T-helper 1 cell treated with Interleukin-12 subunit alpha and Interleukin-12 subunit beta and Interleukin-4 antibody, amounts not matched to agents 30 ng/mL and 1 ng/mL, for 36 hours (primary cell): ENCODE measurements at regions not wholly inside any gene's neighbourhood (a gene's known extent, or its start where the extent isn't known, plus 50 kb on each side); places are given as distances from the start of the nearest gene placed in this dataset.
"Not testable (repeated sequence)": the region's sequence is repeated elsewhere in the genome, so short reads cannot be mapped to it uniquely, and the experiment has no call there.

Source experiments
- intact Hi-C: fragments of 100-400 bp; cut with micrococcal nuclease; formaldehyde crosslinking; loops from one replicate; pipeline ENCODE4 v1.15.1; 2024

DNA sequence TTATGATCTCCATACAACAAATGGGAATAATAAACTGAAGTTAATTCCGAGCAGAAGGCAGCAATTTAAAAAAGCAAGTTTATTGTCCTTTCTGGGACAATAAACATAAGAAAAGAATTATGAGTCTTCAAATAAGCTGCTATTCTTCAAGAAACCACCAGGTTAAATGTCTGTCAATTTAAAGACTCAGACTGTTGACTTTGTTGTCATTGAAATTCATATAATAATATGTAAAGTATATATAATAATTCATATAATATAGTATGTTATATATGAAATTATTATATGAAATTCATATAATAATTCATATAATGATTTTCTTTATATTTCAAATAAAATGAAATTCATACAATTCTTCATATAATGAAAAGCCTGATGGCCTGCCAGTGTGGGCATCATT lies 497.5 kb upstream of the RGMB start:
- intact Hi-C loops: no loop called here

DNA sequence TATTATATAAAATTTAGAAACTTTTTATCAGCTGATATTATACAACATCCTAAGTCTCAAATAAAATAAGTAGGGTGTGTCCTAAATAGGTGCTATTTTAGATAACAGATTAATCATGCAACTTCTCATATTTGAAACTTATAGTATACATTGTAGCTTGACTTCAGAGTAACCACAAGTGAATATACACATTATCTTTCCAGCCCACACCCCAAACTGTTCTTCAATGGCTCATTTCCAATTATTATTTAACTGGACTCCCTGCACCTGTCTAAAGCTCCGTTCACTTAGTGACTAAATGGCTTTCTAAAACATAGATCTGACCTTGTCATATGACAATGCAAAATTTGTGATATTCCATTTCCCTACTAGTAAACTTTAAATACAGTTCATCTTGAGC lies 490.9 kb upstream of the RGMB start:
- intact Hi-C loops: no loop called here

DNA sequence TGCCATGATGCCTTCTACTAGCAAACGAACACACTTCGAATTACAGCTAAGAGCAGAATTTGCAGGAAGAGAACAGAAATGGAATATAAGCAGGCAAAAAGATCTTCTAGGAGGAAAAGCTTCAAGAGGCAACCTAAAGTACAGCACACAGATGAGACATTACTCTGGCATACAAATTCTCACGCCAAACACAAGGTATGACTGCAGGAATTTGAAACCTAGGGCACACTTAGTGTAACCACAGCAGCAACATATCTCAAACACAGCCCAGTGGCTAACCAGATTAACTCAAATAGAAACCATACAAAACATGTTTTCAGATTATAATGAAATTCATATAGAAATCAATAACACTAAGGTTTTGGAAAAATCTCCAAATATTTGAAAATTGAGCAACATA lies 481.0 kb upstream of the RGMB start:
- intact Hi-C loops: no loop called here

DNA sequence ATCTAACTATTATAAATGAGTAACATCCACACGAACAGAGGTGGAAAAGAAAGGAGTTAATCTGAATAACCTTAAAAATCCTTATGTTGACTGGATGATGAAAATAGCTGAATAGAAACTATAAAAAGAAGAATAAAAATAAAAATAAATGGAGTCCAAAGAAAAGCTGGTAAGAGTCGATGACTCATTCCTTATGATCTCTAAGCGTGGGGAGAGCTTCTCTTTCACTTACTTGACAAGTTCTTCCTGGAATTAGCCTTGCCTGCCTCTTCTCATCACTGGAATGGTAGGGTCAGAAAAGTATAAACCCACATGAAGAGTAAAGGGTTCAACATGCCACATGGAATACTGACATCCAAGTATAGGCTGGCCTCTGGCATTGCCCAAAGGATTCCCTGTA lies 477.0 kb upstream of the RGMB start:
- intact Hi-C loops: no loop called here

GRCh38 chr5:98299435-98299834 lies 474.0 kb upstream of the RGMB start:
- intact Hi-C loops: no loop called here

- intact Hi-C loops: no loop called here
Measured at GRCh38 chr5:98301547-98301946, 471.9 kb upstream of the RGMB start.

DNA sequence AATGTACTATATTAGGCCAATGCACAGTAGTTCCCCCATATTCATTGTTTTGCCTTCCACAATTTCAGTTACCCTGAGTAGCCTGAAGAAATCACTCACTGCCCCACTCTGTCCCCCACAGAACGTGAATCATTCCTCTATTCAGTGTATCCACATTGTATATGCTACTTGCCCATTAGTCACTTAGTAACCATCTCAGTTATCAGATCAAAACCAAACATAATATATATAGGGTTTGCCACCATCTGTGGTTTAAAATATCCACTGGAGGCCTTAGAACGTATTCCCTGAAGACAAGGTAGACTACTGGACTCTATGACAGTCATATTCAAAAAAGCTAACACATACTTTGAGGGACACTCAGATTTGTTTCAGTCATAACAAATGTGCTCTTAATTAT lies 465.7 kb upstream of the RGMB start:
- intact Hi-C loops: loop anchor here (5.0 kb wide), 1 partner anchor 76 kb away; no protein-coding TSS in a partner anchor

GRCh38 chr5:98308231-98308630 lies 465.2 kb upstream of the RGMB start:
- intact Hi-C loops: loop anchor here (5.0 kb wide), 1 partner anchor 76 kb away; no protein-coding TSS in a partner anchor

GRCh38 chr5:98308960-98309359 lies 464.5 kb upstream of the RGMB start:
- intact Hi-C loops: loop anchor here (5.0 kb wide), 1 partner anchor 77 kb away; no protein-coding TSS in a partner anchor

DNA sequence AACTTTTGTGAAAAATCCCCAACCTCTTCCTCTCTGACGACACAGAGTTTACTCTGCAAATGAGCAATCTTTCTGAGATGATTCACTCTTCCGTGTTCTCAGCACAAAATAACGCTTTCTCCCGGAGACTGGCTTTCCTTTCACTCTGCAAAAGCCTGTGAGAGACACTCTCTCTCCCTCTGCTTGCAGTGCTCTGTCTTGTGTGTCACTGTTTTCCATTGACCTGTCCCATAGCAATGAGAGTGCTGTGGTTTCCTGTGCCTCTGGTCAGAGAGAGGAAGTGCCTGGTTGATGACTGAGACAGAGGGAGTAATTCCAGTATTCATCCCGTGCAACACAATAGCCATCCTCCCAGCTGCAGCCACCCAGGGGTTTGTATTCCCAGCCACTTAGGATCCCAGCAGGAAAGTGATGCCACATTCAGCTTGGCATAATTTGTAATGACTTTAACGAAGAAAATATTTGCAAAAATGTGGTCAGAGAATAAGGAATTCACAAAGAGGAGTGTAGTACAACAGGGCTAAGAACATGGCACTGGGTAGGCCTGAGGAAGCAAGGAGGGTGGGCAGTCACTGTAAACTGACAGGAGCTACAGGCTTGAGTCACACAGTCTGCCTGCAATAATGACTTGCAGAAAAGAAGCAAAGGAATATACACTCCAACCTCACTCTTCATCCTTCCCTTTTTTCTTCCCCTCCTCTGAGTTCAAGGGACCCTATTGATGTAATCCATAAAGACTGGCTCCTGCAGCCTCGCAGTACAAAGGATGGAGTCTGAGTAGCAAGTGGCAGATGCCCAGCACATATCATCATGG lies 463.5 kb upstream of the RGMB start:
- intact Hi-C loops: loop anchor here (5.0 kb wide), 1 partner anchor 78 kb away; no protein-coding TSS in a partner anchor

GRCh38 chr5:98314292-98314691 lies 459.2 kb upstream of the RGMB start:
- intact Hi-C loops: no loop called here

DNA sequence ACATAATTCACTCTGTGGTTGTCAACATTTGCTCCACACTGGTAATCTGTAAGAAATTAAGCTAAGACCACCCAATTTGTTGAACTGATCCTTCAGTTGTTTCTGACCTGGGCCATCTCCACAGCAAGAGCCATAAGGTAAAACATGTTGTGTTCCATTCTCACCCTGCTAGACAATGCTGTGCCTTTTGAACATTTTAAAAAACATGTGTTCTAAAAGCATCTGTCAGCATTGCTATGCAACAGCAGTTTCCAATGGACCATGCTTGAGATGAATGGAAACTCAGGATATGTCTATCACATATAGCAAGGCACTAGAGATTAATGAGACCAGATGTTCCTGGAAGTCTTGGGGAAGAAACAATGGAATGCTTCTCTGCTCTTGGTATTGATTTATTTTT lies 455.1 kb upstream of the RGMB start:
- intact Hi-C loops: no loop called here

- intact Hi-C loops: no loop called here
Measured at GRCh38 chr5:98319299-98320011, 454.0 kb upstream of the RGMB start.

DNA sequence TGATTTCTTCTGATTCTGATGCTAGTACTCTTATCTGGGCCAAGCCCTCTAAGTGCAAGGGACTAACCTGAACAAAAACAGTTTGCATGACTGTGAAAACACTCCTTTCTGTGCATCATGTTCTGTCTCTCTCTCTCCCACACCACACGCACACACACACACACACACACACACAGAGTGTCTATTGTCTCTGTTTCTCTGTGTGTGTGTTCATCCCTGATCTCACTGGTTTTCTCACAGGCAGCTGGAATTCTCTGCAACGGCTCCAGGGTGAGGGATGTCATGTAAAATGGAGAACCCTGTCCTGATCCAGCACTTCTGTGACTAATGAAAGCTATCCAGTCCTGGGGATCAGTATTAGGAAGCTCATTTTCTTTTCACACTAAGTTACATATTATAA lies 453.1 kb upstream of the RGMB start:
- intact Hi-C loops: no loop called here

GRCh38 chr5:98321361-98321760 lies 452.1 kb upstream of the RGMB start:
- intact Hi-C loops: no loop called here

DNA sequence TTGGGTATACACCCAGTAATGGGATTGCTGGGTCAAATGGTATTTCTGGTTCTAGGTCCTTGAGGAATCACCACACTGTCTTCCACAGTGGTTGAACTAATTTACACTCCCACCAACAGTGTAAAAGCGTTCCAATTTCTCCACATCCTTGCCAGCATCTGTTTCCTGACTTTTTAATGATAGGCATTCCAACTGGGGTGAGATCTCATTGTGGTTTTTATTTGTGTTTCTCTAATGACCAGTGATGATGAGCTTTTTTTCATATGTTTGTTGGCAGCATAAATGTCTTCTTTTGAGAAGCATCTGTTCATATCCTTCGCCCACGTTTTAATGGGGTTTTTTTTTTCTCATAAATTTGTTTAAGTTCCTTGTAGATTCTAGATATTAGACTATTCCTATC lies 448.3 kb upstream of the RGMB start:
- intact Hi-C loops: not testable (repeated sequence)

DNA sequence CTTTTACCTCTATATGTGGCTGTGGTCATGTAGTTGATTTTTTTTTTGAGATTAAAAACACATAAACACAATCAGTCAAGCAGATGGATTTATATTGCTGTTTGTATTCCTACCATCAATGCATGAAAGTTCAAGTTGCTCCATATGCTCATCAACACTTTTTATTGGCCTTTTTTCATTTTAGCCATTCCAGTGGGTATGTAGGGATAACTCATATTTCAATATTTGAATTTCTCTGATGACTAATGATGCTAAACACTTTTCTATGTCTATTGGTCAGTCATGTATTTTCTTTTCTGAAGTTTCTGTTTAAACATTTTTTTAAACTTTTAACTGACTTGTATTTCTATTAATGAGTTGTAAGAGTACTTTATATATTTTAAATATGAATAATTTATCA lies 445.4 kb upstream of the RGMB start:
- intact Hi-C loops: no loop called here

GRCh38 chr5:98330871-98331270 lies 442.6 kb upstream of the RGMB start:
- intact Hi-C loops: no loop called here

DNA sequence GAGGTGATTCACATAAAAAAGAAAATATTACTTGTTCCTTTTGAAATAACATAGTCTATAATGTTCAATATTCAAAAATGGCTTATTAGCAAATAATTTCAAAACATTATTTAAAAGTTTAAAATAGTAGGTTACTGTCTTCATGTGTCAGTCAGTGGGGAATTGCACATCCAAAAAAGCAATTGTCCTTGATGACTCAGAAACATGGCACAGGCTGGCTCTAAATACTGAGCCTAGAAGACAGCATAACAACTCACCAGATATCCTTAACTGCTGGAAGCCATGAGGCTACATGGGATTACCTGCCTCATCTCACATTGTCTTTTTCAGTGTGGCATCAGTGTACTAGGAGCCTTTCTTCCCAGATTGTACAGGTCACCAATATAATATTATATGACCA lies 439.5 kb upstream of the RGMB start:
- intact Hi-C loops: no loop called here

GRCh38 chr5:98334946-98335345 lies 438.5 kb upstream of the RGMB start:
- intact Hi-C loops: no loop called here

DNA sequence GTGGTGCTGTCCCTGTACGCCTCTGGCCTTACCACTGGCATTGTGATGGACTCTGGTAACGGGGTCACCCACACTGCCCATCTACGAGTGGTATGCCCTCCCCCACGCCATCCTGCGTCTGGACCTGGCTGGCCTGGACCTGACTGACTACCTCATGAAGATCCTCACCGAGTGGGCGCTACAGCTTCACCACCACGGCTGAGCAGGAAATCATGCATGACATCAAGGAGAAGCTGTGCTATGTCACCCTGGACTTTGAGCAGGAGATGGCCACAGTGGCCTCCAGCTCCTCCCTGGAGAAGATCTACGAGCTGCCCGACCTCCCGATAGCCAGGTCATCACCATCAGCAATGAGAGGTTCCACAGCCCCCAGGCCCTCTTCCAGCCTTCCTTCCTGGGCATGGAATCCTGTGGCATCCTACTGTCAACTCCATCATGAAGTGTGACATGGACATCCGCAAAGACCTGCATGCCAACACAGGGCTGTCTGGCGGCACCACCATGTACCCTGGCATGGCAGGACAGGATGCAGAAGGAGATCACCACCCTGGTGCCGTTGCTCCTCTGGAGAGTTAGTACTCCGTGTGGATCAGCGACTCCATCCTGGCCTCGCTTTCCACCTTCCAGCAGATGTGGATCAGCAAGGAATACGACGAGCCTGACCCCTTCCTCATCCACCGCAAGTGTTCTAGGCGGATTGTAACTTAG lies 434.2 kb upstream of the RGMB start:
- intact Hi-C loops: no loop called here
